PC-9 (cell line): ENCODE measurements at regions not wholly inside any gene's neighbourhood (a gene's known extent, or its start where the extent isn't known, plus 50 kb on each side); places are given as distances from the start of the nearest gene placed in this dataset.

Experiments
- BruUV-seq: library from RNA; stranded (reverse); fragments of 400-500 nt; replicated peaks from 2 replicates; lab custom pipeline; 2021; lab: Mats Ljungman, UMichigan
- CTCF ChIA-PET: fragments of 300-600 bp; sonication (Branson Sonifier 250); formaldehyde crosslinking; loops from one replicate; lab custom pipeline; 2022; ENCODE audit warnings: antibody characterized with exemption; lab: Charles Lee
- POLR2A ChIA-PET: fragments of 300-600 bp; sonication (Branson Sonifier 250); formaldehyde crosslinking; loops from one replicate; lab custom pipeline; 2022; ENCODE audit warnings: antibody characterized with exemption; ENCODE audit not compliant: unreplicated experiment; lab: Charles Lee
- DNase-seq, 2 experiments: peaks; one replicate each; pipeline versions ENCODE4 v3.0.0 to v3.0.0-alpha.2; 2015 to 2022; ENCODE audit warnings: mixed read lengths in 1 of 2
- H2AFZ ChIP-seq: fragments of 200-600 bp; sonication (generic); 2 replicates; pipeline ENCODE4 v1.8.1; 2017; ENCODE audit warnings: antibody characterized with exemption
- H3F3A ChIP-seq: fragments of 200-600 bp; sonication (generic); 2 replicates; pipeline ENCODE4 v1.8.1; 2017; ENCODE audit warnings: antibody characterized with exemption, mild to moderate bottlenecking, low read depth; ENCODE audit not compliant: insufficient read depth
- H3K27ac ChIP-seq: fragments of 200-600 bp; sonication (generic); 2 replicates; pipeline ENCODE4 v1.6.1; 2016; ENCODE audit warnings: mixed run types
- H3K27me3 ChIP-seq: fragments of 200-600 bp; sonication (generic); 2 replicates; pipeline ENCODE4 v1.6.1; 2016; ENCODE audit warnings: low read depth, mixed run types; ENCODE audit not compliant: insufficient read depth
- H3K36me3 ChIP-seq: fragments of 200-600 bp; sonication (generic); 2 replicates; pipeline ENCODE4 v1.6.1; 2016; ENCODE audit warnings: low read depth, mixed run types
- H3K4me1 ChIP-seq: fragments of 200-600 bp; sonication (generic); replicated peaks from 2 replicates; pipeline ENCODE4 v1.6.1; 2016; ENCODE audit warnings: mixed run types; ENCODE audit not compliant: insufficient read depth
- H3K4me2 ChIP-seq: fragments of 200-600 bp; sonication (generic); 2 replicates; pipeline ENCODE4 v1.6.1; 2017; ENCODE audit warnings: mixed run types
- H3K4me3 ChIP-seq: fragments of 200-600 bp; sonication (generic); 2 replicates; pipeline ENCODE4 v1.6.1; 2016; ENCODE audit warnings: mixed run types
- H3K79me2 ChIP-seq: fragments of 200-600 bp; sonication (generic); 2 replicates; pipeline ENCODE4 v1.6.1; 2017; ENCODE audit warnings: low read depth, mixed run types
- H3K9me2 ChIP-seq: fragments of 200-600 bp; sonication (generic); 2 replicates; pipeline ENCODE4 v1.8.1; 2017; ENCODE audit warnings: mild to moderate bottlenecking; ENCODE audit not compliant: insufficient read depth
- H3K9me3 ChIP-seq: fragments of 200-600 bp; sonication (generic); 2 replicates; pipeline ENCODE4 v1.8.1; 2016; ENCODE audit warnings: low read depth; ENCODE audit not compliant: insufficient read depth
- H4K20me1 ChIP-seq: fragments of 200-600 bp; sonication (generic); 2 replicates; pipeline ENCODE4 v1.8.1; 2017; ENCODE audit not compliant: insufficient read depth
- EZH2 ChIP-seq: fragments of 200-600 bp; sonication (generic); IDR thresholded peaks from 2 replicates; pipeline ENCODE4 v1.8.0; 2017; ENCODE audit warnings: antibody characterized with exemption, low read depth
- intact Hi-C: fragments of 100-400 bp; cut with micrococcal nuclease; formaldehyde crosslinking; loops from one replicate; pipeline ENCODE4 v1.10.0; 2022; ENCODE audit not compliant: unreplicated experiment
- TF ChIP-seq, protein P1 (sequence below): fragments of 200-600 bp; sonication (generic); conservative IDR thresholded peaks from 2 replicates; pipeline ENCODE4 v1.6.1; 2017; ENCODE audit warnings: mixed run types, antibody characterized with exemption, mild to moderate bottlenecking, moderate library complexity

DNA sequence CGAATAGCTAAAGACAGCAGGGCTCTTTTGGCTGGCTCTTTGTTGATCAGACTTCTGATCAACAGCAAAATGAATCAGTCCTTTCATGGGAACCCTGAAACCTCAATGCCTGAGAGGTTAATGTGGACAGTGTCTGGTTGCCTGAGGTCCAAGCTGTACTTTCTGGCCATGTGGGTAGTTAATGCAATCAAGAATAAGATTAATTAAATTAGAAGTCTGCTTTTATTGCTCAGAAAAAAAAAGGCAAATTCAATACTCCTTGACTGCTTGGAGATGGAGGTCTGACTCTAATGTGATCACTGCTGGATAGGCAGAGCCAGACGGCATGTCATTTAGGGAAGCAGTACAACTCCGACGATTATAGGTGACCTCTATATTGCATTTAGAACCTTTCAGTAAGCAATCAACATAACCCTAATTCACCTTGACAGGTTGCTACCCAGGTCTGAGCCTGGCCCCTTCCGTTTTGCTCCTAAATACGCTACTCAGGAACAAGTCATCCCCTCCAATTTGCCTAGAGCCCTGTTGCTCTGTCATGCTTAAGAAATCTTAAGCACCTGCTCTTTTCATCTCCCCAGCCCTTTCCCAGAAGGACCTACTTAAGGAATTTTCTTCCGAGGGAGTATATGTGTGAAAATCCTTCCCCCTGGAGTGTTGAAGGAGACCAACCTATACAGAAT is 370.0 kb upstream of the SPTLC3 start:
- TF ChIP-seq, protein P1, sequence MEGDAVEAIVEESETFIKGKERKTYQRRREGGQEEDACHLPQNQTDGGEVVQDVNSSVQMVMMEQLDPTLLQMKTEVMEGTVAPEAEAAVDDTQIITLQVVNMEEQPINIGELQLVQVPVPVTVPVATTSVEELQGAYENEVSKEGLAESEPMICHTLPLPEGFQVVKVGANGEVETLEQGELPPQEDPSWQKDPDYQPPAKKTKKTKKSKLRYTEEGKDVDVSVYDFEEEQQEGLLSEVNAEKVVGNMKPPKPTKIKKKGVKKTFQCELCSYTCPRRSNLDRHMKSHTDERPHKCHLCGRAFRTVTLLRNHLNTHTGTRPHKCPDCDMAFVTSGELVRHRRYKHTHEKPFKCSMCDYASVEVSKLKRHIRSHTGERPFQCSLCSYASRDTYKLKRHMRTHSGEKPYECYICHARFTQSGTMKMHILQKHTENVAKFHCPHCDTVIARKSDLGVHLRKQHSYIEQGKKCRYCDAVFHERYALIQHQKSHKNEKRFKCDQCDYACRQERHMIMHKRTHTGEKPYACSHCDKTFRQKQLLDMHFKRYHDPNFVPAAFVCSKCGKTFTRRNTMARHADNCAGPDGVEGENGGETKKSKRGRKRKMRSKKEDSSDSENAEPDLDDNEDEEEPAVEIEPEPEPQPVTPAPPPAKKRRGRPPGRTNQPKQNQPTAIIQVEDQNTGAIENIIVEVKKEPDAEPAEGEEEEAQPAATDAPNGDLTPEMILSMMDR, result no peak
- TF ChIP-seq EZH2, result no peak
- no peaks in the 10 kb centered on the region for H3K9me3 ChIP-seq
- no peaks in the 10 kb centered on the region for H3F3A ChIP-seq
- H3K79me2 ChIP-seq, result no peaks in the 10 kb centered on the region
- no peaks in the 10 kb centered on the region for H3K27me3 ChIP-seq
- ChIA-PET CTCF (no interaction called here), POLR2A (no interaction called here)
- BruUV-seq, result no TSS peak
- no peaks in the 10 kb centered on the region for H4K20me1 ChIP-seq
- no peaks in the 10 kb centered on the region for H3K4me1 ChIP-seq
- no peak overlapping the region for H3K4me3 ChIP-seq
- DNase-seq, result no peak
- no peak overlapping the region for H2AFZ ChIP-seq
- H3K9me2 ChIP-seq, result no peaks in the 10 kb centered on the region
- intact Hi-C loops, result no loop called here
- no peaks in the 10 kb centered on the region for H3K36me3 ChIP-seq
- H3K4me2 ChIP-seq, result no peak overlapping the region
- no peak overlapping the region for H3K27ac ChIP-seq

DNA sequence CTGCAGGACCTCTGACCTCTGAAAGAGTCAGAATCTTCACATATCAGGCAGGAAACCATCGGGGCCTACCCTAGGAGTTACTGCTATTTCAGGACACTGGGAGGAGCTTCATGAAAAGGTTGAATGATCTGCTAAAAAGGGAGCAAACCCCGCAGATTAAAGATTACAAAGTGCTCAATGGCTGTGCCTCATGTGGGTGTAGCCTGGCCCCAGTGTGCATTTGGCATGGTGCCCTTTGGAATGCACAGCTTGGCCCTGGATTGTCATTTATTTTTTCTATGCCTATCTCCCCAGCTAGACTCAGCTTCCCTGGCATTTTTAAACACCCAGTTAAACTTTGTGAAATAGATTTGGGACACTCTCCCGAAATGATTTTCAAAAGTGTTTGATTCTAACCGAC is 368.5 kb upstream of the SPTLC3 start:
- Histone ChIP-seq H3K27me3 (no peaks in the 10 kb centered on the region), H3K4me3 (no peak overlapping the region), H3K36me3 (no peaks in the 10 kb centered on the region), H3F3A (no peaks in the 10 kb centered on the region), H3K9me3 (no peaks in the 10 kb centered on the region), H3K4me1 (no peaks in the 10 kb centered on the region), H3K79me2 (no peaks in the 10 kb centered on the region), H3K4me2 (no peak overlapping the region), H3K9me2 (no peaks in the 10 kb centered on the region), H2AFZ (no peak overlapping the region), H3K27ac (no peak overlapping the region), H4K20me1 (no peaks in the 10 kb centered on the region)
- POLR2A ChIA-PET, result no interaction called here
- CTCF ChIA-PET, result no interaction called here
- BruUV-seq, result no TSS peak
- no peak for DNase-seq
- intact Hi-C loops, result no loop called here
- TF ChIP-seq, protein P1, result no peak
- no peak for TF ChIP-seq EZH2

DNA sequence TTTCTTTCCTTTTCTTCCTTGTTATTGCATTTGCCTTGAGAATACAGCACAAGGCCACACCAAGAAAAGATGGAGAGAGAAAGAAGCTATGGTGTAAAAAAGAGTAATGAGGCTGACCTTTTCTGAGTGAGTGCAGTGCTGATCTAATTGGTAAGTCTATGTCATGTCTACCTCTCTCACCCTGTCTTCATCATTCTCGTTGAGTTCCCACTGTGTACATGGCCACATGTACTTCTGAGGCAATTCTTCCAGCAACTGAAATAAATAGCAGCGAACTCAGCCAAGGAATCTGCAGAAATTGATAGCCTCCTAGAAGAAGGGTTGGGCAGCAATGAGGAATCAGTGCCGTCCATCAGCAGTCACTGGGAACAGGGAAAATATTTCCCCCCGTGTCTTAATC is 367.2 kb upstream of the SPTLC3 start:
- intact Hi-C loops, result no loop called here
- ChIA-PET CTCF (no interaction called here), POLR2A (no interaction called here)
- no peak for DNase-seq
- no peaks in the 10 kb centered on the region for H3K36me3 ChIP-seq
- TF ChIP-seq, protein P1, result no peak
- no peak for TF ChIP-seq EZH2
- H4K20me1 ChIP-seq, result no peaks in the 10 kb centered on the region
- H3K9me2 ChIP-seq, result no peaks in the 10 kb centered on the region
- no TSS peak for BruUV-seq
- H3K79me2 ChIP-seq, result no peaks in the 10 kb centered on the region
- H3K4me2 ChIP-seq, result no peak overlapping the region
- H3F3A ChIP-seq, result no peaks in the 10 kb centered on the region
- H3K4me1 ChIP-seq, result no peaks in the 10 kb centered on the region
- no peaks in the 10 kb centered on the region for H3K9me3 ChIP-seq
- H3K4me3 ChIP-seq, result no peak overlapping the region
- H2AFZ ChIP-seq, result no peak overlapping the region
- H3K27ac ChIP-seq, result no peak overlapping the region
- H3K27me3 ChIP-seq, result no peaks in the 10 kb centered on the region
